GM12891 (cell line): ENCODE measurements at regions not wholly inside any gene's neighbourhood (a gene's known extent, or its start where the extent isn't known, plus 50 kb on each side); places are given as distances from the start of the nearest gene placed in this dataset.

Experiments used
- POLR2A ChIP-seq: IDR thresholded peaks from 2 replicates; pipeline ENCODE4 v1.6.1; 2011; ENCODE audit warnings: low read depth, low read length, control low read depth
- POLR2AphosphoS5 ChIP-seq: IDR thresholded peaks from 2 replicates; pipeline ENCODE4 v1.6.1; 2011; ENCODE audit warnings: low read depth, low read length, control low read depth
- POU2F2 ChIP-seq: IDR thresholded peaks from 2 replicates; pipeline ENCODE4 v1.6.1; 2011; ENCODE audit warnings: low read depth, mild to moderate bottlenecking, control low read depth, low read length, moderate library complexity
- TAF1 ChIP-seq: IDR thresholded peaks from 2 replicates; pipeline ENCODE4 v1.6.1; 2011; ENCODE audit warnings: low read depth, low read length, control low read depth

- TF ChIP-seq POLR2A (no peak), POLR2AphosphoS5 (no peak), POU2F2 (no peak), TAF1 (no peak)
These were observed 438.3 kb downstream of the RAPGEF2 start for GRCh38 chr4:159541143-159541542.
